Esophagus squamous epithelium (tissue), 5 donors: ENCODE measurements at regions not wholly inside any gene's neighbourhood (a gene's known extent, or its start where the extent isn't known, plus 50 kb on each side); places are given as distances from the start of the nearest gene placed in this dataset.
A peak's percentile ranks its signal among the peaks of the same experiment; 100 is the strongest.
"Not testable (repeated sequence)": the region's sequence is repeated elsewhere in the genome, so short reads cannot be mapped to it uniquely, and the experiment has no call there.

Experiments
- DNase-seq: peaks from one replicate; lab custom pipeline; 2025; lab: John Stamatoyannopoulos, UW
- H3K27ac ChIP-seq, 4 donors: fragments of 200-600 bp; sonication (generic); one replicate each; pipeline ENCODE4 v1.5.1; 2016 to 2019; ENCODE audit warnings: mild to moderate bottlenecking in 1 of 4
- H3K27me3 ChIP-seq, 4 donors: fragments of 200-600 bp; sonication (generic); 1 replicate in 3 of 4; 2 replicates in 1 of 4; pipeline versions ENCODE4 v1.5.1 to v1.6.0; 2017 to 2021; ENCODE audit warnings: antibody characterized with exemption in 1 of 4
- H3K36me3 ChIP-seq, 3 donors: fragments of 200-600 bp; sonication (generic); one replicate each; pipeline ENCODE4 v1.5.1; 2016 to 2019
- H3K4me1 ChIP-seq, 3 donors: fragments of 200-600 bp; sonication (generic); one replicate each; pipeline ENCODE4 v1.5.1; 2017 to 2019
- H3K4me3 ChIP-seq, 4 donors: fragments of 200-600 bp; sonication (generic); 1 replicate in 3 of 4; 2 replicates in 1 of 4; pipeline ENCODE4 v1.5.1; 2016 to 2019; ENCODE audit warnings: mild to moderate bottlenecking in 2 of 4, moderate library complexity in 1 of 4
- H3K9me3 ChIP-seq, 3 donors: fragments of 200-600 bp; sonication (generic); one replicate each; pipeline ENCODE4 v1.5.1; 2016 to 2019
- POLR2A ChIP-seq, 4 donors: fragments of 450-650 bp; IDR thresholded peaks; one replicate each; pipeline ENCODE4 v1.6.1; 2017; ENCODE audit warnings: antibody characterized with exemption in 4 of 4, mild to moderate bottlenecking in 4 of 4, moderate library complexity in 3 of 4
- WGBS, 2 donors: methylation state at CpG; one replicate each; pipeline ENCODE4 v1.1.5; 2018; 5-methylcytosine and 5-hydroxymethylcytosine counted together
- intact Hi-C: fragments of 100-400 bp; cut with DNase I; formaldehyde crosslinking; loops from one replicate; pipeline ENCODE4 v1.15.0; 2022
- TF ChIP-seq, protein P1 (sequence below), 6 experiments: fragments of 450-650 bp in 4 of 6; fragments of 200-600 bp in 2 of 6; sonication (generic) in 2 of 6; IDR thresholded peaks; one replicate each; pipeline ENCODE4 v1.5.1; 2016 to 2019; ENCODE audit warnings: antibody characterized with exemption in 6 of 6, mild to moderate bottlenecking in 4 of 6, moderate library complexity in 4 of 6
- donor health status: DM: yes; HTN: yes; CAD: no.

GRCh38 chr22:22296047-22296446, 51.5 kb downstream of the VPREB1 start:
- intact Hi-C loops, H3K27ac ChIP-seq, H3K27me3 ChIP-seq, H3K4me3 ChIP-seq, DNase-seq, H3K9me3 ChIP-seq: not testable (repeated sequence)
- H3K4me1 ChIP-seq, result peaks cover 0 to 13% (median 0%) of the 10 kb centered on the region in 3 donors
- peaks cover 0 to 31% (median 0%) of the 10 kb centered on the region in 3 donors for H3K36me3 ChIP-seq
- WGBS, 2 donors, result 68 to 82% methylated on average over 4 of the region's 4 CpGs

DNA sequence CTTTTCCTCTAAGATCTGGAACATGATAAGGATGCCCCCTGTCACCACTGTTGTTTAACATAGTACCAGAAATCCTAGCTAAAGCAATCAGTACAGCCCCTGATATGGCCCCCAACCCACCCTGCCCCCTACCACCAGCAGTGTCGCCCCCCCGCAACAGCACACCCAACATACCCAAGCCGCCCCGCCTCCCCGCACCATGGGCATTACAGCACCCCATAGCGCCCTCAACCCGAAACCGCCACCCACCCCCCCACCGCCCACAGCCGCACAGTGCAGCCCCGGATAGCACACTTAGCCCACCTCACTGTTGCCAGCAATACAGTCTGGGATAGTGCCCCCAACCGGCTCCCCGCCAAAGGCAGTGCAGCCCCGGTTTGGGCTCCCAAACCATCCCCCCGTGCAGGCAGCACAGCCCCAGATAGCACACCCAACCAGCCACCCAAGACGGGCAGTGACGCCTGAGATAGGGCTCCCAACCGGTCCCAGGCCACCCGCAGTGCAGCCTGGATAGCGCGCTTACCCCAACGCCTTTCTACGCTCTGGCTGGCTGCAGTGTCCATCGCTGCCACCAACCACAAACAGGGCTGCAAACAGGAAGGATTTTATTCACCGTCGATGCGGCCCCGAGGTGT, 52.7 kb downstream of the VPREB1 start:
- peaks cover 0 to 13% (median 0%) of the 10 kb centered on the region in 3 donors for H3K4me1 ChIP-seq
- intact Hi-C loops, DNase-seq, H3K9me3 ChIP-seq, H3K27me3 ChIP-seq: not testable (repeated sequence)
- H3K36me3 ChIP-seq, result peaks cover 0 to 19% (median 0%) of the 10 kb centered on the region in 3 donors
- 0% methylated on average over 3 of the region's 28 CpGs; no CpG with 5 or more reads in 1 of the 2 donors for WGBS, 2 donors
- H3K4me3 ChIP-seq, result peak overlapping the region; percentile 54 to 89 (median 80)
- peak overlapping the region; percentile 85 to 93 (median 88) for H3K27ac ChIP-seq

DNA sequence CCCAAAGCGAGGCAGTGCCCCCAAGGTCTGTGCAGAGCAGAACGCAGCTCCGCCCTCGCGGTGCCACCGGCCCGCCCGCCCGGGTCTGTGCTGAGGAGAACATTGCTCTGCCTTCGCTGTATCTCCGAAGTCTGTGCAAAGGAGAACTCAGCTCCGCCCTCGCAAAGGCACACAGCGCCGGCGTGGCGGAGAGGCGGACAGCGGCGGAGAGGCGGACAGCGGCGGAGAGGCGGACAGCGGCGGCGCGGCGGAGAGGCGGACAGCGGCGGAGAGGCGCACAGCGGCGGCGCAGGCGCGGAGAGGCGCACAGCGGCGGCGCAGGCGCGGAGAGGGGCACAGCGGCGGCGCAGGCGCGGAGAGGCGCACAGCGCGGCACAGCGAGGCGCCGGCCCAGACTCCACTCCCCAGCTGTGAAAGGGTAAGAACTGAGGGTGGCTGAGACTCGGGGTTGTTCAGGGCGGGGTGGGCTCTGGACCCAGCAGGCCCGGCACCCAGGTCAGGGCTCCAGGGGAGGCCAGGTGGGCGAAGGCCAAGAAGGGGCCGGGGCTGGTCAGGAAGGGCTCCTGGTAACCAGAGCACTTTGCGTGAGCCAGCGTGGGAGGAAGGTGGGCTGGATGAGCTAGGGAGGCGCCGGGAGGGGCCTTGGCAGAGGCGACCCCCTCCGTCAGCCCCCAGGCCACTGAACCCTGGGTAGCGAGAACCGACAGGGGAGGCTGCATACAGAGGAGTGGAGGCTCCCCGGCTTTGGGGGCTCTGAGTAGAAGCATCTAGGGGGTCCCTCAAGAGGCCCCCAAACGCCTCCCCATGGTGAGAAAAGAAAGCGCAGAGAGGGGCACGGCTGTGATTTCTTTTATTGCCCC, 53.4 kb downstream of the VPREB1 start:
- 0% methylated on average over 3 to 22 of the region's 72 CpGs for WGBS, 2 donors
- H3K9me3 ChIP-seq, intact Hi-C loops: not testable (repeated sequence)

GRCh38 chr22:22298654-22299009, 54.0 kb downstream of the VPREB1 start:
- DNase-seq, H3K27me3 ChIP-seq, intact Hi-C loops, H3K9me3 ChIP-seq, H3K36me3 ChIP-seq: not testable (repeated sequence)
- 0 to 5% methylated on average over 1 to 2 of the region's 6 CpGs for WGBS, 2 donors
- Histone ChIP-seq H3K4me1 (peaks cover 0 to 13% (median 0%) of the 10 kb centered on the region in 3 donors), H3K27ac (peak overlapping the region; percentile 85 to 93 (median 88)), H3K4me3 (peak overlapping the region; percentile 54 to 89 (median 80))

More for the DNA sequence above, 53.4 kb downstream of the VPREB1 start:
- peak overlapping the region; percentile 85 to 93 (median 88) for H3K27ac ChIP-seq
- not testable (repeated sequence) for DNase-seq, H3K27me3 ChIP-seq
- peaks cover 0 to 11% (median 0%) of the 10 kb centered on the region in 3 donors for H3K36me3 ChIP-seq
- peak overlapping the region; percentile 54 to 89 (median 80) for H3K4me3 ChIP-seq
- H3K4me1 ChIP-seq, result peaks cover 0 to 13% (median 0%) of the 10 kb centered on the region in 3 donors
- TF ChIP-seq POLR2A (IDR thresholded peaks at IDR 0.05), result peak in 2 of 4 donors; percentile 25 to 78
- TF ChIP-seq, protein P1, sequence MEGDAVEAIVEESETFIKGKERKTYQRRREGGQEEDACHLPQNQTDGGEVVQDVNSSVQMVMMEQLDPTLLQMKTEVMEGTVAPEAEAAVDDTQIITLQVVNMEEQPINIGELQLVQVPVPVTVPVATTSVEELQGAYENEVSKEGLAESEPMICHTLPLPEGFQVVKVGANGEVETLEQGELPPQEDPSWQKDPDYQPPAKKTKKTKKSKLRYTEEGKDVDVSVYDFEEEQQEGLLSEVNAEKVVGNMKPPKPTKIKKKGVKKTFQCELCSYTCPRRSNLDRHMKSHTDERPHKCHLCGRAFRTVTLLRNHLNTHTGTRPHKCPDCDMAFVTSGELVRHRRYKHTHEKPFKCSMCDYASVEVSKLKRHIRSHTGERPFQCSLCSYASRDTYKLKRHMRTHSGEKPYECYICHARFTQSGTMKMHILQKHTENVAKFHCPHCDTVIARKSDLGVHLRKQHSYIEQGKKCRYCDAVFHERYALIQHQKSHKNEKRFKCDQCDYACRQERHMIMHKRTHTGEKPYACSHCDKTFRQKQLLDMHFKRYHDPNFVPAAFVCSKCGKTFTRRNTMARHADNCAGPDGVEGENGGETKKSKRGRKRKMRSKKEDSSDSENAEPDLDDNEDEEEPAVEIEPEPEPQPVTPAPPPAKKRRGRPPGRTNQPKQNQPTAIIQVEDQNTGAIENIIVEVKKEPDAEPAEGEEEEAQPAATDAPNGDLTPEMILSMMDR (IDR thresholded peaks at IDR 0.05), result peak in 5 of 6 experiments; percentile 10 to 38 (median 21)

- WGBS, 2 donors, result 89 to 95% methylated on average over 5 of the region's 5 CpGs
- H3K9me3 ChIP-seq, H3K27ac ChIP-seq, H3K4me3 ChIP-seq, H3K27me3 ChIP-seq, DNase-seq, intact Hi-C loops: not testable (repeated sequence)
- peaks cover 0 to 13% (median 0%) of the 10 kb centered on the region in 3 donors for H3K4me1 ChIP-seq
- peaks cover 0 to 16% (median 0%) of the 10 kb centered on the region in 3 donors for H3K36me3 ChIP-seq
These were observed 55.9 kb downstream of the VPREB1 start for GRCh38 chr22:22300511-22300910.

DNA sequence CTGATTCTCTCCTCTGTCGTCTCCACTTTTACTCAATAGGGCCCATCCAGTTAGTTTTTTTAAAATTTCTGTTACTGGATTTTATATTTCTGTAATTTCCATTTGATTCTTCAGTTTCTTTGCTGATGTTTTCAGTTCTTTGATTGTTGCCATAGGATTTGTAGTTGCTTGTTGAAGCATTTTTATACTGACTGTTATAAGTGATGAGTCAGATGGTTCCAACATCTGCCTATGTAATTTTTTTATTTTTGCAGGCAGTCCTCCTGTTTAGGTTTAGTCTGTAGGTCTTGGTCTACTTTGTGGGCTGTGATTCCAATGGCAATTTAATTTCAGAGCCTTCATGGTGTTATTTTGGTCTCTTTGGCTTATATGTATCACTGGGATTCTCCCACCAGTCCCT, 56.4 kb downstream of the VPREB1 start:
- Histone ChIP-seq H3K36me3 (peaks cover 0 to 20% (median 0%) of the 10 kb centered on the region in 3 donors), H3K4me1 (peaks cover 0 to 13% (median 0%) of the 10 kb centered on the region in 3 donors)
- H3K27ac ChIP-seq, H3K4me3 ChIP-seq, DNase-seq, H3K27me3 ChIP-seq, intact Hi-C loops, H3K9me3 ChIP-seq: not testable (repeated sequence)
- WGBS, 2 donors, result 91 to 94% methylated on average over 1 of the region's 1 CpG

DNA sequence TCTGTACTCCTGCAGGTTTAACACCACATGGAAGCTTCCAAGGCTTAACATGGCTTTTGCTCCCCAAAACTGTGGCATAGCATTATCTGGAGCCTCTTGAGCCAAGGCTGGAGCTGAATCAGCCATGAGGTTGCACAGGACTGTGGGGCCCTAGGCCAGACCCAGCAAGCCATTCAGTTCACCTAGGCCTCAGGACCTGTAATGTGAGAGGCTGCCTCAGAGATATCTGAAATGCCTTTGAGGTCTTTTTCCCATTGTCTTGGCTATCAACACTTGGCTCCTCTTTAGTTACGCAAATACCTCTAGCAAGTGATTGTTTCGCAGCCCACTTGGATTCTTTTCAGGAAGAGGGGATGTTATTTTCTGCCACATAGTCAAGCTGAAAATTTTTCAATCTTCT, 72.0 kb downstream of the VPREB1 start:
- DNase-seq, result no peak
- H3K4me3 ChIP-seq, result no peak overlapping the region
- H3K36me3 ChIP-seq, result peaks cover 0 to 65% (median 0%) of the 10 kb centered on the region in 3 donors
- H3K9me3 ChIP-seq, result no peaks in the 10 kb centered on the region
- no peaks in the 10 kb centered on the region for H3K27me3 ChIP-seq
- intact Hi-C loops, result no loop called here
- H3K4me1 ChIP-seq, result no peaks in the 10 kb centered on the region
- TF ChIP-seq POLR2A (IDR thresholded peaks at IDR 0.05), result no peak
- TF ChIP-seq, protein P1 (IDR thresholded peaks at IDR 0.05), result no peak
- 93 to 98% methylated on average over 2 of the region's 2 CpGs for WGBS, 2 donors
- H3K27ac ChIP-seq, result no peak overlapping the region
